ENCODE measurements at regions not wholly inside any gene's neighbourhood (a gene's known extent, or its start where the extent isn't known, plus 50 kb on each side); places are given as distances from the start of the nearest gene placed in this dataset.

DNA sequence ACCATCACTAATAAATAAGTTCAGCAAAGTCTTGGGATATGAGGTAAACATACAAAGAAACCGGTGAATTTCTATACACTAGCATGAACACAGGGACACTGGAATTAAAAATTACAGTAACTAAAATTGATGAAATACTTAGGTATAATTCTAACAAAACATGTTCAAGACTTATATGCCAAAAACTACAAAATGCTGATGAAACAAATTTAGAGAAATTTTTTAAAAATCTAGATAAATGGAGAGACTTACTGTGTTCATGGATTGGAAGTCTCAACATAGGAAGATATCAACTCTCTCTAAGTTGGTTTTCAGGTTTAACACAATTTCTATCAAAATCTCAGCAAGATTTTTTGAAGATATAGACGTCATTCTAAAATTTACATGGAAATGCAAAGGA, 128.8 kb upstream of the RET start:
- Histone ChIP-seq H3K27ac (no peak overlapping the region), H3K4me1 (no peaks in the 10 kb centered on the region), H3K36me3 (ENCODE audit: insufficient read depth in 1 of 2, low read depth in 1 of 2) (no peaks in the 10 kb centered on the region), H3K4me3 (no peak overlapping the region), H3K27me3 (ENCODE audit: insufficient read depth in 3 of 3, low read length in 2 of 3) (peaks cover 0 to 13% (median 4%) of the 10 kb centered on the region in 3 donors), H3K9me3 (no peaks in the 10 kb centered on the region)
- DNase-seq (no peak), ATAC-seq (no peak)
- WGBS, 3 donors = 94 to 99% (median 94%) methylated on average over 2 of the region's 2 CpGs
- intact Hi-C loops (cut with DNase I) = no loop called here
- TF ChIP-seq, protein P1, sequence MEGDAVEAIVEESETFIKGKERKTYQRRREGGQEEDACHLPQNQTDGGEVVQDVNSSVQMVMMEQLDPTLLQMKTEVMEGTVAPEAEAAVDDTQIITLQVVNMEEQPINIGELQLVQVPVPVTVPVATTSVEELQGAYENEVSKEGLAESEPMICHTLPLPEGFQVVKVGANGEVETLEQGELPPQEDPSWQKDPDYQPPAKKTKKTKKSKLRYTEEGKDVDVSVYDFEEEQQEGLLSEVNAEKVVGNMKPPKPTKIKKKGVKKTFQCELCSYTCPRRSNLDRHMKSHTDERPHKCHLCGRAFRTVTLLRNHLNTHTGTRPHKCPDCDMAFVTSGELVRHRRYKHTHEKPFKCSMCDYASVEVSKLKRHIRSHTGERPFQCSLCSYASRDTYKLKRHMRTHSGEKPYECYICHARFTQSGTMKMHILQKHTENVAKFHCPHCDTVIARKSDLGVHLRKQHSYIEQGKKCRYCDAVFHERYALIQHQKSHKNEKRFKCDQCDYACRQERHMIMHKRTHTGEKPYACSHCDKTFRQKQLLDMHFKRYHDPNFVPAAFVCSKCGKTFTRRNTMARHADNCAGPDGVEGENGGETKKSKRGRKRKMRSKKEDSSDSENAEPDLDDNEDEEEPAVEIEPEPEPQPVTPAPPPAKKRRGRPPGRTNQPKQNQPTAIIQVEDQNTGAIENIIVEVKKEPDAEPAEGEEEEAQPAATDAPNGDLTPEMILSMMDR (IDR thresholded peaks at IDR 0.05) = no peak

- no peak overlapping the region for H3K27ac ChIP-seq
- no peaks in the 10 kb centered on the region for H3K36me3 ChIP-seq (ENCODE audit: insufficient read depth in 1 of 2, low read depth in 1 of 2)
- no peaks in the 10 kb centered on the region for H3K9me3 ChIP-seq
- TF ChIP-seq, protein P1 (IDR thresholded peaks at IDR 0.05) = no peak
- DNase-seq (no peak), ATAC-seq (no peak)
- intact Hi-C loops (cut with DNase I) = no loop called here
- peaks cover 0 to 13% (median 0%) of the 10 kb centered on the region in 3 donors for H3K27me3 ChIP-seq (ENCODE audit: insufficient read depth in 3 of 3, low read length in 2 of 3)
- H3K4me1 ChIP-seq = no peaks in the 10 kb centered on the region
- 89 to 95% (median 95%) methylated on average over 2 of the region's 2 CpGs for WGBS, 3 donors
- H3K4me3 ChIP-seq = no peak overlapping the region
Measured at GRCh38 chr10:42949287-42949686, 127.6 kb upstream of the RET start.

DNA sequence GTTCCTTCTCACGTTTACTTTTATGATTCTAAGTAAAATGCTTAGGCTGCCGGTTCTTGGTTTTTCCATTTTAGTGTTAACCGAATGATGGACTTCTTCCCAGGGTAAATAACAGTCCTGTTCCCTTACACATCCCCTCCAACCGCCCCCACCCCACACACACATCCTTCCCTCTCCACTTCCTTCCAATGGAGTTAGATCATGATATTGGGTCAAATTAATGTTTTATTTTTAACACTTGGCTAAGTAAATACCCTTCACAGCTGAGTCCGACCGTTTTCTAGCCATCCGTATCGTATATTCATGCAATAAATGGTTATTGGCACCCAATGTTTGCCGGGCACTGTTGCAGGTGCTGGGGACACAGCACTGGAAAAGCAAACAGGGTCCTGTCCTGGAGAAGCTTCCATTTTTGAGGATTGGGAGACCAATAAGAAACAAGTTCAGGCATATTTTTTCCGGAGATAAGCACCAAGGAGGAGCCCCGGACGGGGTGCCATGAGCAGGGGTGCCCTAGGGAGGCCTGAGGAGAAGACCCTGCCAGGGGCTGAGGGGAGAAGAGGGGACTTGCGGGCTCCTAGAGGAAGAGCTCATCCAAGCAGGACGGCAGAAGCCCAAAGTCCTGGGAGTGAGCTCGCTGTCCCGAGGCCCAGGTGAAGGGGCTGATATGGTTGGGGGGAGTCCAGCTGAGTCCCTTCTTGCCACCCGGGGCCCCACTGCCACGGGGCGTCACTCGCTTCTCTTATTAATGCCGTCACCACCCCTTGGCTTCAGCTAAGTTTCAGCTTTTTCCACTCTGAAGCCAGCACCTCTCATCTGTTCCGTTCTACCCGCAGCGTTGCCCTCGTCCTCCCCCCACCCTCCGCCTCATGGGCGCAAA, 126.0 kb upstream of the RET start:
- H3K27ac ChIP-seq = no peak overlapping the region
- 35 to 41% (median 41%) methylated on average over 25 to 27 of the region's 27 CpGs for WGBS, 3 donors

DNA sequence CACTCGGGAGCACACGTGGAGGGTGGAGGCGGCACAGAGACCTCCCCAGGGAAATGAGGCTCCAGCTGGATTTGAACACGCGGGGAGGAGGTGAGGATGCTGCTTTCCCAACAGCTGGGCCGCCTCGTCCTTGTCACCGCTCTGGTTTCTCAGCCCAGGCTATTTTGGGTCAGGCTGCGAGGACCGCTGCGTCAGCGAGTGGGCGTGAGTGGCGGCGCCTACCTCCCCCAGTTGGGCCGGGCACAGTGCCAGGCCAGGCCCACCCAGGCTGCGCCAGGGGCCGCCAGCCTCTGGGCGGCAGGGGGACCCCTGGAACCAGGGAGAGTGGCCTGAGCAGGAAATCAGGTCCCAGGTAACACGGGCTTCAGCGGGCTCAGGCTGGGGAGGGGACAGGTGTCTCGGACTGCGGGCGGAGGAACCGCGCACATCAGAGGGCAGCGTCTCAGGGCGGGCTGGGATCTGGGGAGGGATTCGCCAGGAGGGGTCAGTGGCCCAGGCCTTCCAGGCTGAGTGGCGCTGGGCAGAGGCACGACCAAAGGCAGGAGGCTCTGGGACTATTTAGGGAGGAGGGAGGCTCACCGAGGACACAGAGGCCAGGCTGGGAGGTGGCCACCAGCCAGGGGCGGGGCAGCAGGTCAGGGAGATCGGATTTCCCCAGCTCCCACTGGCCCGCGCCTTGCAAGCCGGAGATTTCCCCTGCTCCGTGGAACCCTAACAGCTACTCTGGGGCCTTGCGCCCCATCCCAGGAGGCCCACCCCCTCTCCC, 125.2 kb upstream of the RET start:
- DNase-seq (peak; percentile 42 to 69), ATAC-seq (peak in 3 of 4 donors; percentile 46 to 67 (median 67))
- intact Hi-C loops (cut with DNase I) = no loop called here
- TF ChIP-seq, protein P1 (IDR thresholded peaks at IDR 0.05) = no peak
- Histone ChIP-seq H3K27me3 (ENCODE audit: insufficient read depth in 3 of 3, low read length in 2 of 3) (peaks cover 0 to 13% (median 0%) of the 10 kb centered on the region in 3 donors), H3K9me3 (no peaks in the 10 kb centered on the region), H3K4me3 (no peak overlapping the region), H3K4me1 (no peaks in the 10 kb centered on the region), H3K27ac (no peak overlapping the region), H3K36me3 (ENCODE audit: insufficient read depth in 1 of 2, low read depth in 1 of 2) (no peaks in the 10 kb centered on the region)
- 6 to 14% (median 10%) methylated on average over 33 to 39 of the region's 39 CpGs for WGBS, 3 donors

More for the DNA sequence above, 126.0 kb upstream of the RET start:
- Histone ChIP-seq H3K36me3 (ENCODE audit: insufficient read depth in 1 of 2, low read depth in 1 of 2) (no peaks in the 10 kb centered on the region), H3K9me3 (no peaks in the 10 kb centered on the region), H3K4me3 (no peak overlapping the region), H3K27me3 (ENCODE audit: insufficient read depth in 3 of 3, low read length in 2 of 3) (peaks cover 0 to 13% (median 0%) of the 10 kb centered on the region in 3 donors), H3K4me1 (no peaks in the 10 kb centered on the region)
- TF ChIP-seq, protein P1 (IDR thresholded peaks at IDR 0.05) = no peak
- intact Hi-C loops (cut with DNase I) = no loop called here
- DNase-seq = no peak
- peak in 1 of 4 donors; percentile 23 for ATAC-seq

Data from psoas muscle (tissue), 7 donors.